NCI-H1092 treated with DMSO at 0.1 percent for 48 hours (cell line): ENCODE measurements at regions not wholly inside any gene's neighbourhood (a gene's known extent, or its start where the extent isn't known, plus 50 kb on each side); places are given as distances from the start of the nearest gene placed in this dataset.
"Not testable (repeated sequence)": the region's sequence is repeated elsewhere in the genome, so short reads cannot be mapped to it uniquely, and the experiment has no call there.

Experiments
- DNase-seq: peaks from one replicate; lab custom pipeline; 2025; lab: John Stamatoyannopoulos, UW

GRCh38 chr13:43946281-43946680 is 66.6 kb downstream of the LACC1 start:
- no peak for DNase-seq

- no peak for DNase-seq
These were observed 68.3 kb downstream of the LACC1 start for GRCh38 chr13:43947897-43948458.

GRCh38 chr13:43953370-43953769 is 73.7 kb downstream of the LACC1 start:
- DNase-seq = no peak

- DNase-seq = not testable (repeated sequence)
These were observed 77.3 kb downstream of the LACC1 start for GRCh38 chr13:43956975-43957374.

- no peak for DNase-seq
These were observed 79.6 kb downstream of the LACC1 start for GRCh38 chr13:43959291-43959690.

GRCh38 chr13:43961909-43962308 is 82.2 kb downstream of the LACC1 start:
- no peak for DNase-seq

GRCh38 chr13:43963726-43964125 is 84.0 kb downstream of the LACC1 start:
- DNase-seq = no peak

- DNase-seq = no peak
These were observed 85.2 kb downstream of the LACC1 start for GRCh38 chr13:43964698-43965458.

- no peak for DNase-seq
These were observed 85.7 kb downstream of the LACC1 start for GRCh38 chr13:43965459-43965845.

- DNase-seq = not testable (repeated sequence)
These were observed 88.7 kb downstream of the LACC1 start for GRCh38 chr13:43968251-43968942.

- DNase-seq = not testable (repeated sequence)
These were observed 89.4 kb downstream of the LACC1 start for GRCh38 chr13:43968943-43969690.

GRCh38 chr13:43969919-43970318 is 90.2 kb downstream of the LACC1 start:
- not testable (repeated sequence) for DNase-seq

GRCh38 chr13:43970520-43971242 is 91.0 kb downstream of the LACC1 start:
- DNase-seq = not testable (repeated sequence)

- not testable (repeated sequence) for DNase-seq
These were observed 91.6 kb downstream of the LACC1 start for GRCh38 chr13:43971324-43971723.

- DNase-seq = no peak
These were observed 98.2 kb downstream of the LACC1 start for GRCh38 chr13:43977911-43978310.

GRCh38 chr13:43978688-43979087 is 99.0 kb downstream of the LACC1 start:
- DNase-seq = no peak

GRCh38 chr13:43979492-43979891 is 99.8 kb downstream of the LACC1 start:
- no peak for DNase-seq

GRCh38 chr13:43980587-43980986 is 100.9 kb downstream of the LACC1 start:
- DNase-seq = no peak

GRCh38 chr13:43981091-43981490 is 101.4 kb downstream of the LACC1 start:
- DNase-seq = no peak

GRCh38 chr13:43981512-43982301 is 102.0 kb downstream of the LACC1 start:
- no peak for DNase-seq

- DNase-seq = no peak
These were observed 103.7 kb downstream of the LACC1 start for GRCh38 chr13:43983373-43983772.
